B cell (primary cell): ENCODE measurements at regions not wholly inside any gene's neighbourhood (a gene's known extent, or its start where the extent isn't known, plus 50 kb on each side); places are given as distances from the start of the nearest gene placed in this dataset.

Experiments used
- EZH2 ChIP-seq: IDR thresholded peaks from 2 replicates; pipeline ENCODE4 v1.6.1; 2012; ENCODE audit warnings: borderline replicate concordance, low read depth, mild to moderate bottlenecking, moderate library complexity, low read length; ENCODE audit not compliant: insufficient read depth, poor library complexity, severe bottlenecking
- TF ChIP-seq, protein P1 (sequence below): fragments of 200-600 bp; IDR thresholded peaks from one replicate; pipeline ENCODE4 v1.8.0; 2022; ENCODE audit warnings: antibody characterized with exemption, mild to moderate bottlenecking

- TF ChIP-seq EZH2: no peak
- TF ChIP-seq, protein P1, sequence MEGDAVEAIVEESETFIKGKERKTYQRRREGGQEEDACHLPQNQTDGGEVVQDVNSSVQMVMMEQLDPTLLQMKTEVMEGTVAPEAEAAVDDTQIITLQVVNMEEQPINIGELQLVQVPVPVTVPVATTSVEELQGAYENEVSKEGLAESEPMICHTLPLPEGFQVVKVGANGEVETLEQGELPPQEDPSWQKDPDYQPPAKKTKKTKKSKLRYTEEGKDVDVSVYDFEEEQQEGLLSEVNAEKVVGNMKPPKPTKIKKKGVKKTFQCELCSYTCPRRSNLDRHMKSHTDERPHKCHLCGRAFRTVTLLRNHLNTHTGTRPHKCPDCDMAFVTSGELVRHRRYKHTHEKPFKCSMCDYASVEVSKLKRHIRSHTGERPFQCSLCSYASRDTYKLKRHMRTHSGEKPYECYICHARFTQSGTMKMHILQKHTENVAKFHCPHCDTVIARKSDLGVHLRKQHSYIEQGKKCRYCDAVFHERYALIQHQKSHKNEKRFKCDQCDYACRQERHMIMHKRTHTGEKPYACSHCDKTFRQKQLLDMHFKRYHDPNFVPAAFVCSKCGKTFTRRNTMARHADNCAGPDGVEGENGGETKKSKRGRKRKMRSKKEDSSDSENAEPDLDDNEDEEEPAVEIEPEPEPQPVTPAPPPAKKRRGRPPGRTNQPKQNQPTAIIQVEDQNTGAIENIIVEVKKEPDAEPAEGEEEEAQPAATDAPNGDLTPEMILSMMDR: no peak
Observed at GRCh38 chr5:124888050-124888506, 141.6 kb upstream of the ZNF608 start.
